NCI-H774 (cell line): ENCODE measurements at regions not wholly inside any gene's neighbourhood (a gene's known extent, or its start where the extent isn't known, plus 50 kb on each side); places are given as distances from the start of the nearest gene placed in this dataset.

Experiments
- DNase-seq: peaks from one replicate; lab custom pipeline; 2025; lab: John Stamatoyannopoulos, UW

GRCh38 chr9:119487118-119487827, 118.0 kb upstream of the BRINP1 start:
- DNase-seq = peak; percentile 73

- no peak for DNase-seq
These were observed 113.9 kb upstream of the BRINP1 start for GRCh38 chr9:119483153-119483552.

GRCh38 chr9:119477197-119477596, 108.0 kb upstream of the BRINP1 start:
- DNase-seq = no peak

GRCh38 chr9:119458068-119458467, 88.8 kb upstream of the BRINP1 start:
- DNase-seq = no peak

GRCh38 chr9:119453980-119454379, 84.7 kb upstream of the BRINP1 start:
- DNase-seq = no peak

- DNase-seq = no peak
These were observed 84.3 kb upstream of the BRINP1 start for GRCh38 chr9:119453490-119453911.

- no peak for DNase-seq
These were observed 82.2 kb upstream of the BRINP1 start for GRCh38 chr9:119451426-119451825.

GRCh38 chr9:119443179-119443578, 73.9 kb upstream of the BRINP1 start:
- no peak for DNase-seq

- no peak for DNase-seq
These were observed 72.6 kb upstream of the BRINP1 start for GRCh38 chr9:119441832-119442231.

- no peak for DNase-seq
These were observed 72.1 kb upstream of the BRINP1 start for GRCh38 chr9:119441338-119441737.

GRCh38 chr9:119436261-119436660, 67.0 kb upstream of the BRINP1 start:
- no peak for DNase-seq

GRCh38 chr9:119435076-119435475, 65.8 kb upstream of the BRINP1 start:
- DNase-seq = no peak

GRCh38 chr9:119432428-119432827, 63.2 kb upstream of the BRINP1 start:
- no peak for DNase-seq

GRCh38 chr9:119429302-119429701, 60.1 kb upstream of the BRINP1 start:
- no peak for DNase-seq

GRCh38 chr9:119420231-119420630, 51.0 kb upstream of the BRINP1 start:
- DNase-seq = no peak
